Endothelial cell of umbilical vein (primary cell): ENCODE measurements at regions not wholly inside any gene's neighbourhood (a gene's known extent, or its start where the extent isn't known, plus 50 kb on each side); places are given as distances from the start of the nearest gene placed in this dataset.

Experiments
- BruUV-seq: library from RNA; stranded (reverse); fragments of 400-500 nt; replicated peaks from 2 replicates; lab custom pipeline; 2021; lab: Mats Ljungman, UMichigan
- CTCF ChIA-PET: fragments of 300-600, 350-600 bp; sonication (Branson Sonifier 250); formaldehyde crosslinking; loops from one replicate; lab custom pipeline; 2021; ENCODE audit warnings: antibody characterized with exemption, inconsistent platforms; lab: Charles Lee
- POLR2A ChIA-PET: fragments of 300-600, 350-600 bp; sonication (Branson Sonifier 250); formaldehyde crosslinking; loops from one replicate; lab custom pipeline; 2021; ENCODE audit warnings: antibody characterized with exemption, inconsistent platforms; lab: Charles Lee
- DNase-seq: peaks from one replicate; pipeline ENCODE4 v3.0.0-alpha.2; 2011; ENCODE audit warnings: low read depth, low spot score
- FAIRE-seq: peaks from 2 replicates; lab custom pipeline; 2011; peaks lifted over from hg19 to GRCh38; lab: Jason Lieb, UNC
- H2AFZ ChIP-seq: 2 replicates; pipeline ENCODE4 v1.6.0; 2012; ENCODE audit warnings: low read depth, low read length, control low read depth, inconsistent platforms
- H3K27ac ChIP-seq: 2 replicates; pipeline ENCODE4 v1.5.1; 2011; ENCODE audit warnings: low read depth, mild to moderate bottlenecking, control low read depth, low read length, moderate library complexity; ENCODE audit not compliant: insufficient read depth
- H3K27me3 ChIP-seq, 2 experiments: 2 replicates each; pipeline versions ENCODE4 v1.6.0 to v1.6.1; 2011; ENCODE audit warnings: low read length in 2 of 2, mixed read lengths in 1 of 2; ENCODE audit not compliant: control insufficient read depth in 2 of 2, insufficient read depth in 2 of 2
- H3K36me3 ChIP-seq, 2 experiments: 2 replicates in 1 of 2; 3 replicates in 1 of 2; pipeline ENCODE4 v1.5.1; 2011; ENCODE audit warnings: low read length in 2 of 2, mild to moderate bottlenecking in 1 of 2, moderate library complexity in 1 of 2; ENCODE audit not compliant: control insufficient read depth in 2 of 2, insufficient read depth in 2 of 2; ENCODE audit errors: extremely low read depth in 1 of 2
- H3K4me1 ChIP-seq: 3 replicates; pipeline ENCODE4 v1.5.1; 2011; ENCODE audit warnings: mild to moderate bottlenecking, low read length; ENCODE audit not compliant: control insufficient read depth, insufficient read depth; ENCODE audit errors: extremely low read depth
- H3K4me2 ChIP-seq: 2 replicates; pipeline ENCODE4 v1.6.1; 2011; ENCODE audit warnings: low read length, control low read depth, mixed read lengths; ENCODE audit not compliant: insufficient read depth
- H3K4me3 ChIP-seq, 3 experiments: fragments of 200-600 bp in 1 of 3; sonication (generic), shearing (Covaris generic) in 1 of 3; replicated peaks in 1 of 3; 2 replicates each; pipeline ENCODE4 v1.5.1; 2011 to 2016; ENCODE audit warnings: control low read depth in 3 of 3, low read length in 3 of 3, mild to moderate bottlenecking in 2 of 3, inconsistent platforms in 1 of 3, low read depth in 1 of 3, moderate library complexity in 1 of 3; ENCODE audit not compliant: insufficient read depth in 1 of 3
- H3K79me2 ChIP-seq: 2 replicates; pipeline ENCODE4 v1.6.0; 2012; ENCODE audit warnings: low read length, inconsistent platforms; ENCODE audit not compliant: control insufficient read depth, insufficient read depth
- H3K9ac ChIP-seq: replicated peaks from 2 replicates; pipeline ENCODE3; 2011; ENCODE audit warnings: low read length, control low read depth; ENCODE audit not compliant: insufficient read depth; ENCODE audit errors: extremely low read depth
- H3K9me1 ChIP-seq: replicated peaks from 3 replicates; pipeline ENCODE4 v1.6.0; 2011; ENCODE audit warnings: mild to moderate bottlenecking, low read length; ENCODE audit not compliant: control insufficient read depth, insufficient read depth; ENCODE audit errors: extremely low read depth
- H3K9me3 ChIP-seq: replicated peaks from 2 replicates; pipeline ENCODE4 v1.5.1; 2012; ENCODE audit warnings: low read length, inconsistent platforms; ENCODE audit not compliant: control insufficient read depth, insufficient read depth
- H4K20me1 ChIP-seq: replicated peaks from 2 replicates; pipeline ENCODE3; 2011; ENCODE audit warnings: mild to moderate bottlenecking, low read length; ENCODE audit not compliant: control insufficient read depth, insufficient read depth; ENCODE audit errors: extremely low read depth
- EZH2 ChIP-seq: IDR thresholded peaks from 2 replicates; pipeline ENCODE4 v1.6.1; 2012; ENCODE audit warnings: borderline replicate concordance, low read depth, mild to moderate bottlenecking, moderate library complexity, low read length, inconsistent platforms; ENCODE audit not compliant: severe bottlenecking
- FOS ChIP-seq: IDR thresholded peaks from 2 replicates; pipeline ENCODE4 v1.6.1; 2011; ENCODE audit warnings: mild to moderate bottlenecking, low read length, moderate library complexity, borderline replicate concordance; ENCODE audit not compliant: insufficient read depth
- GATA2 ChIP-seq: IDR thresholded peaks from 2 replicates; pipeline ENCODE4 v1.7.0; 2011; ENCODE audit warnings: low read depth, mild to moderate bottlenecking, moderate library complexity, mixed read lengths, low read length; ENCODE audit not compliant: insufficient read length, insufficient read depth
- JUN ChIP-seq: IDR thresholded peaks from 2 replicates; pipeline ENCODE4 v1.6.1; 2011; ENCODE audit warnings: borderline replicate concordance, low read depth; ENCODE audit not compliant: insufficient read length, insufficient read depth
- MYC ChIP-seq: IDR thresholded peaks from one replicate; pipeline ENCODE4 v1.6.1; 2011; ENCODE audit warnings: mild to moderate bottlenecking, low read depth, low read length
- POLR2A ChIP-seq: IDR thresholded peaks from 2 replicates; pipeline ENCODE4 v1.6.1; 2012; ENCODE audit warnings: low read depth, mild to moderate bottlenecking, control low read depth, low read length
- POLR2AphosphoS5 ChIP-seq: IDR thresholded peaks from 2 replicates; pipeline ENCODE4 v1.6.1; 2012; ENCODE audit warnings: low read depth, mild to moderate bottlenecking, control low read depth, low read length, moderate library complexity; ENCODE audit not compliant: insufficient read depth
- dilution Hi-C: fragments of 300-500 bp; cut with MboI; formaldehyde crosslinking; loops from one replicate; pipeline ENCODE4 v1.15.0; 2019; ENCODE audit warnings: low sequenced_read_pairs; ENCODE audit not compliant: extremely low pct_ligation_motif_present
- intact Hi-C: fragments of 100-400 bp; cut with micrococcal nuclease; formaldehyde crosslinking; loops from one replicate; pipeline ENCODE4 v1.10.0; 2022
- TF ChIP-seq, protein P1 (sequence below): IDR thresholded peaks from 2 replicates; pipeline ENCODE4 v1.6.1; 2011; ENCODE audit not compliant: insufficient read depth, insufficient read length
- TF ChIP-seq, protein P2 (sequence below), 2 donors: IDR thresholded peaks; 1 replicate in 1 of 2; 2 replicates in 1 of 2; pipeline ENCODE4 v1.5.1; 2011; ENCODE audit warnings: low read length in 2 of 2, mild to moderate bottlenecking in 2 of 2, moderate library complexity in 2 of 2, control low read depth in 1 of 2, inconsistent platforms in 1 of 2, low read depth in 1 of 2; ENCODE audit not compliant: insufficient read depth in 1 of 2; ENCODE audit errors: extremely low read depth in 1 of 2

DNA sequence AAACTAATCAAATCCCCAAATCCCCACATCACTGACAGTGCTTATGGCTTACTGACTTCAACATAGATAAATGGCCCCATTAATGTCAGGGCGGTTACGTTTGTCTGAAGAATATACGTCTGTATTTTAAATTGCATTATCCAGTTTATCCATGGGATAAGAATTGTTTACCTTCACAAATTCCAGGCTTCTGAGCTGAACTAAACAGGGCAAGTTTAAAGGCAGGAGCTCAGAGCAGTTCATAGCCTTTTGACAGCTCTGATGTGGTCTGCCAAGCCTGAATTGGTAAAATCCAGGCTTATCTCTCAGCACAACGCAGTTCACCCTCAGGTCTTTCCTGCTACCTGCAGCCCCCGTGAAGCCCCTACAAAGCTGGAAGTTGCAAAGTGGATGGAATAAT is 79.5 kb upstream of the GREM2 start:
- FAIRE-seq = no peak
- H3K9ac ChIP-seq = no peak overlapping the region
- H3K79me2 ChIP-seq = no peaks in the 10 kb centered on the region
- no peak overlapping the region for H3K27ac ChIP-seq
- TF ChIP-seq, protein P1, sequence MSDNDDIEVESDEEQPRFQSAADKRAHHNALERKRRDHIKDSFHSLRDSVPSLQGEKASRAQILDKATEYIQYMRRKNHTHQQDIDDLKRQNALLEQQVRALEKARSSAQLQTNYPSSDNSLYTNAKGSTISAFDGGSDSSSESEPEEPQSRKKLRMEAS = no peak
- TF ChIP-seq POLR2AphosphoS5 (no peak), GATA2 (no peak), MYC (no peak), EZH2 (no peak), POLR2A (no peak), FOS (no peak), JUN (no peak)
- TF ChIP-seq, protein P2, sequence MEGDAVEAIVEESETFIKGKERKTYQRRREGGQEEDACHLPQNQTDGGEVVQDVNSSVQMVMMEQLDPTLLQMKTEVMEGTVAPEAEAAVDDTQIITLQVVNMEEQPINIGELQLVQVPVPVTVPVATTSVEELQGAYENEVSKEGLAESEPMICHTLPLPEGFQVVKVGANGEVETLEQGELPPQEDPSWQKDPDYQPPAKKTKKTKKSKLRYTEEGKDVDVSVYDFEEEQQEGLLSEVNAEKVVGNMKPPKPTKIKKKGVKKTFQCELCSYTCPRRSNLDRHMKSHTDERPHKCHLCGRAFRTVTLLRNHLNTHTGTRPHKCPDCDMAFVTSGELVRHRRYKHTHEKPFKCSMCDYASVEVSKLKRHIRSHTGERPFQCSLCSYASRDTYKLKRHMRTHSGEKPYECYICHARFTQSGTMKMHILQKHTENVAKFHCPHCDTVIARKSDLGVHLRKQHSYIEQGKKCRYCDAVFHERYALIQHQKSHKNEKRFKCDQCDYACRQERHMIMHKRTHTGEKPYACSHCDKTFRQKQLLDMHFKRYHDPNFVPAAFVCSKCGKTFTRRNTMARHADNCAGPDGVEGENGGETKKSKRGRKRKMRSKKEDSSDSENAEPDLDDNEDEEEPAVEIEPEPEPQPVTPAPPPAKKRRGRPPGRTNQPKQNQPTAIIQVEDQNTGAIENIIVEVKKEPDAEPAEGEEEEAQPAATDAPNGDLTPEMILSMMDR (IDR thresholded peaks at IDR 0.05; ENCODE audit: extremely low read depth in 1 of 2, insufficient read depth in 1 of 2, low read depth in 1 of 2, low read length in 2 of 2) = no peak
- H3K9me1 ChIP-seq = no peaks in the 10 kb centered on the region
- H2AFZ ChIP-seq = no peak overlapping the region
- ChIA-PET CTCF (no interaction called here), POLR2A (no interaction called here)
- dilution Hi-C loops = no loop called here
- H3K36me3 ChIP-seq = no peaks in the 10 kb centered on the region
- no TSS peak for BruUV-seq
- intact Hi-C loops = no loop called here
- no peak overlapping the region for H3K4me2 ChIP-seq
- no peaks in the 10 kb centered on the region for H3K27me3 ChIP-seq
- H3K4me1 ChIP-seq = no peaks in the 10 kb centered on the region
- no peak for DNase-seq
- H3K4me3 ChIP-seq = no peak overlapping the region
- H4K20me1 ChIP-seq = no peaks in the 10 kb centered on the region
- H3K9me3 ChIP-seq = no peaks in the 10 kb centered on the region
